SK-N-MC (cell line): ENCODE measurements at regions not wholly inside any gene's neighbourhood (a gene's known extent, or its start where the extent isn't known, plus 50 kb on each side); places are given as distances from the start of the nearest gene placed in this dataset.

Experiments
- EZH2 ChIP-seq: fragments of 200-600 bp; sonication (generic); IDR thresholded peaks from one replicate; pipeline ENCODE4 v1.6.1; 2017; ENCODE audit warnings: antibody characterized with exemption
- POLR2AphosphoS5 ChIP-seq: IDR thresholded peaks from 2 replicates; pipeline ENCODE4 v1.6.1; 2012; ENCODE audit warnings: mild to moderate bottlenecking, low read depth, low read length, borderline replicate concordance

DNA sequence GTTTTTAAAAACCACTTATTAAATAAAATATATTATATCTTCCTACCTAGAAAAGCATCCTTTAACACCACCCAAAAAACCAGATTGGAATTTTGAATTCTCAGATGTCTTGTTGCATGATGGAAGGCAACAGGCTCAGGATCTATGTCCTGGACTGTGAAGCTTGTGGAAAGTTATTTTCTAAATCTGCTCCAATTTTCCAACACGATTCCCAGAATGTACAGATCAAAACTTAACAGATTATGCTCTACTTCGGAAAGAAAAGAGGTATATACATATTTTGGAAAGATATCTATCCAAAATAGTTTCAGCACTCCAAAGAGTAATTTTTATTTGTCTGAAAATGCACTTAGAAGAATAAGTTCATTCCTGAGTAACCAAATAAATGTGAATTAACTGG lies 291.7 kb upstream of the EMCN start:
- TF ChIP-seq EZH2 (no peak), POLR2AphosphoS5 (no peak)
